Vagina (tissue), 2 donors: ENCODE measurements at regions not wholly inside any gene's neighbourhood (a gene's known extent, or its start where the extent isn't known, plus 50 kb on each side); places are given as distances from the start of the nearest gene placed in this dataset.

ENCODE experiments used
- POLR2A ChIP-seq, 2 donors: fragments of 450-650 bp; IDR thresholded peaks; one replicate each; pipeline ENCODE4 v1.6.1; 2017; ENCODE audit warnings: antibody characterized with exemption in 2 of 2, mild to moderate bottlenecking in 2 of 2, moderate library complexity in 2 of 2
- TF ChIP-seq, protein P1 (sequence below), 3 experiments: fragments of 450-650 bp in 2 of 3; fragments of 200-600 bp in 1 of 3; sonication (generic) in 1 of 3; IDR thresholded peaks; one replicate each; pipeline ENCODE4 v1.5.1; 2017 to 2019; ENCODE audit warnings: antibody characterized with exemption in 3 of 3, mild to moderate bottlenecking in 2 of 3, moderate library complexity in 2 of 3

GRCh38 chr10:107383357-107383756, 218.9 kb upstream of the SORCS1 start:
- TF ChIP-seq, protein P1, sequence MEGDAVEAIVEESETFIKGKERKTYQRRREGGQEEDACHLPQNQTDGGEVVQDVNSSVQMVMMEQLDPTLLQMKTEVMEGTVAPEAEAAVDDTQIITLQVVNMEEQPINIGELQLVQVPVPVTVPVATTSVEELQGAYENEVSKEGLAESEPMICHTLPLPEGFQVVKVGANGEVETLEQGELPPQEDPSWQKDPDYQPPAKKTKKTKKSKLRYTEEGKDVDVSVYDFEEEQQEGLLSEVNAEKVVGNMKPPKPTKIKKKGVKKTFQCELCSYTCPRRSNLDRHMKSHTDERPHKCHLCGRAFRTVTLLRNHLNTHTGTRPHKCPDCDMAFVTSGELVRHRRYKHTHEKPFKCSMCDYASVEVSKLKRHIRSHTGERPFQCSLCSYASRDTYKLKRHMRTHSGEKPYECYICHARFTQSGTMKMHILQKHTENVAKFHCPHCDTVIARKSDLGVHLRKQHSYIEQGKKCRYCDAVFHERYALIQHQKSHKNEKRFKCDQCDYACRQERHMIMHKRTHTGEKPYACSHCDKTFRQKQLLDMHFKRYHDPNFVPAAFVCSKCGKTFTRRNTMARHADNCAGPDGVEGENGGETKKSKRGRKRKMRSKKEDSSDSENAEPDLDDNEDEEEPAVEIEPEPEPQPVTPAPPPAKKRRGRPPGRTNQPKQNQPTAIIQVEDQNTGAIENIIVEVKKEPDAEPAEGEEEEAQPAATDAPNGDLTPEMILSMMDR (IDR thresholded peaks at IDR 0.05), result no peak
- no peak for TF ChIP-seq POLR2A (IDR thresholded peaks at IDR 0.05)
